H1 (cell line): ENCODE measurements at regions not wholly inside any gene's neighbourhood (a gene's known extent, or its start where the extent isn't known, plus 50 kb on each side); places are given as distances from the start of the nearest gene placed in this dataset.

Source experiments
- CTCF ChIA-PET: fragments of 300-600 bp; sonication (Branson Sonifier 250); formaldehyde crosslinking; loops from one replicate; lab custom pipeline; 2021; ENCODE audit not compliant: partially characterized antibody; lab: Charles Lee
- POLR2A ChIA-PET: fragments of 300-600 bp; sonication (Branson Sonifier 250); formaldehyde crosslinking; loops from one replicate; lab custom pipeline; 2021; ENCODE audit warnings: inconsistent platforms; ENCODE audit not compliant: partially characterized antibody; lab: Charles Lee
- DNase-seq, 2 experiments: peaks; one replicate each; pipeline versions ENCODE4 v3.0.0 to v3.0.0-alpha.2; 2010 to 2022; ENCODE audit warnings: low spot score in 2 of 2, low read depth in 1 of 2, mixed read lengths in 1 of 2
- FAIRE-seq: peaks from 2 replicates; lab custom pipeline; 2011; peaks lifted over from hg19 to GRCh38; lab: Jason Lieb, UNC
- H2AFZ ChIP-seq: 2 replicates; pipeline ENCODE4 v1.8.1; 2012; ENCODE audit warnings: low read length, inconsistent platforms
- H2AK5ac ChIP-seq: 2 replicates; pipeline ENCODE4 v1.6.1; 2013; ENCODE audit warnings: low read depth, low read length
- H2BK120ac ChIP-seq: replicated peaks from 2 replicates; pipeline ENCODE3; 2013; ENCODE audit warnings: low read depth, low read length, inconsistent platforms
- H2BK12ac ChIP-seq: 2 replicates; pipeline ENCODE4 v1.6.1; 2013; ENCODE audit warnings: low read depth, low read length
- H2BK15ac ChIP-seq: 2 replicates; pipeline ENCODE4 v1.6.1; 2013; ENCODE audit warnings: low read length
- H2BK20ac ChIP-seq: 2 replicates; pipeline ENCODE4 v1.6.1; 2013; ENCODE audit warnings: low read length
- H2BK5ac ChIP-seq: 2 replicates; pipeline ENCODE4 v1.6.1; 2013; ENCODE audit warnings: low read depth, low read length
- H3K14ac ChIP-seq: 2 replicates; pipeline ENCODE4 v1.6.1; 2013; ENCODE audit warnings: inconsistent platforms; ENCODE audit not compliant: insufficient read length
- H3K18ac ChIP-seq: 2 replicates; pipeline ENCODE4 v1.6.1; 2013; ENCODE audit warnings: low read length; ENCODE audit errors: extremely low read depth
- H3K23ac ChIP-seq: 2 replicates; pipeline ENCODE4 v1.6.1; 2013; ENCODE audit warnings: inconsistent platforms; ENCODE audit not compliant: insufficient read length
- H3K23me2 ChIP-seq: 2 replicates; pipeline ENCODE4 v1.6.1; 2013; ENCODE audit warnings: low read depth, low read length
- H3K27ac ChIP-seq: 2 replicates; pipeline ENCODE4 v1.6.1; 2011; ENCODE audit warnings: low read depth, low read length, inconsistent platforms
- H3K27me3 ChIP-seq, 4 experiments: replicated peaks in 1 of 4; 1 replicate in 1 of 4; 2 replicates in 3 of 4; pipeline versions ENCODE4 v1.6.1 to v1.8.1; 2011 to 2013; ENCODE audit warnings: low read length in 3 of 4, mild to moderate bottlenecking in 3 of 4, inconsistent platforms in 2 of 4, mixed read lengths in 2 of 4, moderate library complexity in 1 of 4; ENCODE audit not compliant: control insufficient read depth in 3 of 4, insufficient read depth in 3 of 4; ENCODE audit errors: extremely low read depth in 1 of 4
- H3K36me3 ChIP-seq, 4 experiments: 2 replicates each; pipeline versions ENCODE4 v1.6.1 to v1.8.1; 2011 to 2013; ENCODE audit warnings: mild to moderate bottlenecking in 4 of 4, low read length in 3 of 4, moderate library complexity in 2 of 4, control low read depth in 1 of 4, inconsistent platforms in 1 of 4; ENCODE audit not compliant: insufficient read depth in 4 of 4, control insufficient read depth in 2 of 4
- H3K4ac ChIP-seq: replicated peaks from 2 replicates; pipeline ENCODE3; 2013; ENCODE audit warnings: low read length, low read depth, mixed read lengths, inconsistent platforms; ENCODE audit not compliant: insufficient read length
- H3K4me1 ChIP-seq, 4 experiments: replicated peaks in 1 of 4; 1 replicate in 1 of 4; 2 replicates in 3 of 4; pipeline versions ENCODE4 v1.6.1 to v1.8.1; 2011 to 2013; ENCODE audit warnings: low read length in 3 of 4, inconsistent platforms in 2 of 4, mixed read lengths in 1 of 4; ENCODE audit not compliant: insufficient read depth in 4 of 4, control insufficient read depth in 3 of 4
- H3K4me2 ChIP-seq, 2 experiments: 2 replicates each; pipeline versions ENCODE4 v1.6.1 to v1.8.1; 2011 to 2013; ENCODE audit warnings: low read depth in 2 of 2, low read length in 2 of 2, control low read depth in 1 of 2, inconsistent platforms in 1 of 2, mild to moderate bottlenecking in 1 of 2; ENCODE audit not compliant: insufficient read depth in 1 of 2
- H3K4me3 ChIP-seq, 4 experiments: fragments of 200-600, 300-600 bp in 1 of 4; sonication (generic), shearing (Covaris generic), sonication (Bioruptor Twin) in 1 of 4; 2 replicates each; pipeline versions ENCODE4 v1.5.1 to v1.8.1; 2011 to 2016; ENCODE audit warnings: low read length in 4 of 4, low read depth in 3 of 4, control low read depth in 2 of 4, inconsistent platforms in 2 of 4, mild to moderate bottlenecking in 2 of 4, mixed read lengths in 1 of 4, moderate library complexity in 1 of 4; ENCODE audit not compliant: insufficient read depth in 2 of 4; ENCODE audit errors: extremely low read depth in 1 of 4
- H3K56ac ChIP-seq: replicated peaks from 2 replicates; pipeline ENCODE3; 2013; ENCODE audit warnings: low read depth, mild to moderate bottlenecking, mixed read lengths, low read length, inconsistent platforms; ENCODE audit not compliant: insufficient read length
- H3K79me1 ChIP-seq: 2 replicates; pipeline ENCODE4 v1.6.1; 2013; ENCODE audit warnings: low read depth, low read length, control low read depth
- H3K79me2 ChIP-seq, 2 experiments: 2 replicates each; pipeline versions ENCODE4 v1.6.1 to v1.8.1; 2012 to 2013; ENCODE audit warnings: low read length in 2 of 2, mild to moderate bottlenecking in 2 of 2, inconsistent platforms in 1 of 2; ENCODE audit not compliant: insufficient read depth in 2 of 2, control insufficient read depth in 1 of 2
- H3K9ac ChIP-seq, 4 experiments: replicated peaks in 1 of 4; 1 replicate in 1 of 4; 2 replicates in 3 of 4; pipeline versions ENCODE4 v1.6.1 to v1.8.1; 2011 to 2013; ENCODE audit warnings: low read depth in 3 of 4, low read length in 3 of 4, control low read depth in 2 of 4, mild to moderate bottlenecking in 2 of 4, moderate library complexity in 2 of 4, inconsistent platforms in 1 of 4; ENCODE audit errors: extremely low read depth in 1 of 4
- H3K9me3 ChIP-seq, 2 experiments: 2 replicates each; pipeline versions ENCODE4 v1.6.1 to v1.8.1; 2012 to 2013; ENCODE audit warnings: mild to moderate bottlenecking in 2 of 2, moderate library complexity in 2 of 2, control low read depth in 1 of 2, inconsistent platforms in 1 of 2, low read depth in 1 of 2, low read length in 1 of 2, mixed read lengths in 1 of 2; ENCODE audit not compliant: insufficient read depth in 2 of 2
- H4K20me1 ChIP-seq, 2 experiments: replicated peaks in 1 of 2; 2 replicates each; pipeline versions ENCODE3 to v1.8.1; 2011 to 2013; ENCODE audit warnings: inconsistent platforms in 2 of 2, low read length in 2 of 2, mild to moderate bottlenecking in 1 of 2; ENCODE audit not compliant: insufficient read depth in 2 of 2, control insufficient read depth in 1 of 2
- H4K5ac ChIP-seq: 2 replicates; pipeline ENCODE4 v1.6.1; 2013; ENCODE audit warnings: low read length, low read depth, mixed read lengths, inconsistent platforms; ENCODE audit not compliant: insufficient read length
- H4K8ac ChIP-seq: 2 replicates; pipeline ENCODE4 v1.8.0; 2013; ENCODE audit warnings: mild to moderate bottlenecking, moderate library complexity, low read length, inconsistent platforms; ENCODE audit not compliant: insufficient read depth; ENCODE audit errors: extremely low read depth
- H4K91ac ChIP-seq: replicated peaks from 2 replicates; pipeline ENCODE3; 2013; ENCODE audit warnings: low read length, mixed read lengths, inconsistent platforms; ENCODE audit not compliant: insufficient read length
- BRCA1 ChIP-seq: IDR thresholded peaks from 2 replicates; pipeline ENCODE4 v1.6.1; 2012; ENCODE audit warnings: low read depth, low read length, improper control_type of control experiment
- CHD1 ChIP-seq: IDR thresholded peaks from 2 replicates; pipeline ENCODE4 v1.6.1; 2012; ENCODE audit warnings: low read depth, low read length, improper control_type of control experiment
- EZH2 ChIP-seq: fragments of 200-600 bp; sonication (generic); IDR thresholded peaks from 2 replicates; pipeline ENCODE4 v1.7.1; 2012; ENCODE audit warnings: low read depth, mild to moderate bottlenecking, moderate library complexity, low read length, inconsistent platforms; ENCODE audit not compliant: severe bottlenecking
- GABPA ChIP-seq: IDR thresholded peaks from 2 replicates; pipeline ENCODE4 v1.6.1; 2011; ENCODE audit warnings: mild to moderate bottlenecking, low read length, moderate library complexity, borderline replicate concordance; ENCODE audit not compliant: insufficient read depth
- HDAC6 ChIP-seq: IDR thresholded peaks from one replicate; pipeline ENCODE4 v1.7.1; 2012; ENCODE audit warnings: low read depth, mild to moderate bottlenecking, inconsistent platforms, low read length, moderate library complexity
- NANOG ChIP-seq: IDR thresholded peaks from 2 replicates; pipeline ENCODE4 v1.6.1; 2011; ENCODE audit warnings: low read length, low read depth, mild to moderate bottlenecking, inconsistent platforms; ENCODE audit not compliant: insufficient read depth, poor library complexity, severe bottlenecking
- RNF2 ChIP-seq: fragments of 200-900, 300-1000 bp; sonication (generic); IDR thresholded peaks from 2 replicates; pipeline ENCODE4 v1.7.1; 2016; ENCODE audit warnings: borderline replicate concordance, low read depth, mild to moderate bottlenecking, antibody characterized with exemption, low read length; ENCODE audit not compliant: poor library complexity, severe bottlenecking; ENCODE audit errors: missing control alignments
- SIN3A ChIP-seq, 2 experiments: IDR thresholded peaks in 1 of 2; conservative IDR thresholded peaks in 1 of 2; 2 replicates each; pipeline ENCODE4 v1.6.1; 2011 to 2012; ENCODE audit warnings: low read length in 2 of 2, improper control_type of control experiment in 1 of 2, low read depth in 1 of 2, mild to moderate bottlenecking in 1 of 2
- TEAD4 ChIP-seq: IDR thresholded peaks from 2 replicates; pipeline ENCODE4 v1.6.1; 2012; ENCODE audit warnings: low read depth, low read length, inconsistent platforms, mixed read lengths
- WGBS, 2 experiments: shearing (Covaris generic) in 1 of 2; methylation state at CpG; one replicate each; pipeline versions ENCODE4 v1.1.6 to v1.1.7; 2013 to 2015; ENCODE audit warnings: low lambda C conversion rate in 2 of 2, mixed read lengths in 2 of 2, inconsistent platforms in 1 of 2, low coverage in 1 of 2, missing lambda C conversion rate in 1 of 2; ENCODE audit not compliant: insufficient replicate concordance in 2 of 2, insufficient coverage in 1 of 2, insufficient read length in 1 of 2; ENCODE audit errors: extremely low coverage in 1 of 2, missing lambda C conversion rate in 1 of 2; 5-methylcytosine and 5-hydroxymethylcytosine counted together
- TF ChIP-seq, protein P1 (sequence below): IDR thresholded peaks from 2 replicates; pipeline ENCODE4 v1.6.1; 2011; ENCODE audit warnings: low read depth, mild to moderate bottlenecking, low read length; ENCODE audit not compliant: insufficient read depth
- TF ChIP-seq, protein P2 (sequence below): IDR thresholded peaks from 2 replicates; pipeline ENCODE4 v1.6.1; 2011; ENCODE audit warnings: low read length, improper control_type of control experiment

DNA sequence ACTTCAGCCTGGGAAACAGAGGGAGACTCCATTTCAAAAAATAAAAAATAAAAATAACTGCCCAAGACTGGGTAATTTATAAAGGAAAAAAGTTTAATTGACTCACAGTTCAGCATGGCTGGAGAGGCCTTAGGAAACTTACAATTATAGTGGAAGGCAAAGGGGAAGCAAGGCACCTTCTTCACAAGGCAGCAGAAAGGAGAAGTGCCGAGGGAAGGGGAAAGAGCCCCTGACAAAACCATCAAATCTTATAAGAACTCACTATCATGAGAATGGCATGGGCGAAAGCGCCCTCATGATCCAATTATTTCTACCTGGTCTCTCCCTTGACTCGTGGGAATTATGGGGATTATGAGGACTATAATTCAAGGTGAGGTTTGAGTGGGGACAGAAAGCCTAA lies 95.5 kb upstream of the LGSN start:
- H3K36me3 ChIP-seq, result no peaks in the 10 kb centered on the region
- no peak overlapping the region for H3K56ac ChIP-seq
- FAIRE-seq (no peak), DNase-seq (no peak)
- no peak overlapping the region for H4K91ac ChIP-seq
- no peaks in the 10 kb centered on the region for H3K4me1 ChIP-seq
- 63% methylated on average over 4 of the region's 4 CpGs; no CpG with 5 or more reads in 1 of the 2 experiments for WGBS, 2 experiments
- no peak overlapping the region for H3K4ac ChIP-seq
- H3K9ac ChIP-seq, result no peak overlapping the region
- H3K14ac ChIP-seq, result no peak overlapping the region
- no peak overlapping the region for H3K18ac ChIP-seq
- no peak overlapping the region for H3K4me2 ChIP-seq
- H2BK120ac ChIP-seq, result no peak overlapping the region
- no peak overlapping the region for H4K8ac ChIP-seq
- no peaks in the 10 kb centered on the region for H3K27me3 ChIP-seq
- no peaks in the 10 kb centered on the region for H3K79me2 ChIP-seq
- no peak overlapping the region for H2BK12ac ChIP-seq
- H3K23ac ChIP-seq, result no peak overlapping the region
- no peak overlapping the region for H2AK5ac ChIP-seq
- no peak overlapping the region for H2AFZ ChIP-seq
- H2BK5ac ChIP-seq, result no peak overlapping the region
- H3K9me3 ChIP-seq, result no peaks in the 10 kb centered on the region; a peak in 1 of 4 replicates
- H4K20me1 ChIP-seq, result no peaks in the 10 kb centered on the region
- no peak overlapping the region for H3K4me3 ChIP-seq
- ChIA-PET POLR2A (no interaction called here), CTCF (interaction anchor here (0.7 kb wide), 1 partner anchor 31 kb away, joined by 3 read pairs; no protein-coding TSS in a partner anchor)
- no peak overlapping the region for H2BK15ac ChIP-seq
- H2BK20ac ChIP-seq, result no peak overlapping the region
- H3K23me2 ChIP-seq, result no peaks in the 10 kb centered on the region; the same call in 1 of the 2 replicates
- no peak overlapping the region for H4K5ac ChIP-seq
- no peak overlapping the region for H3K27ac ChIP-seq
- H3K79me1 ChIP-seq, result no peaks in the 10 kb centered on the region
- TF ChIP-seq, protein P1, sequence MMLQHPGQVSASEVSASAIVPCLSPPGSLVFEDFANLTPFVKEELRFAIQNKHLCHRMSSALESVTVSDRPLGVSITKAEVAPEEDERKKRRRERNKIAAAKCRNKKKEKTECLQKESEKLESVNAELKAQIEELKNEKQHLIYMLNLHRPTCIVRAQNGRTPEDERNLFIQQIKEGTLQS, result no peak
- no peak for TF ChIP-seq HDAC6
- no peak for TF ChIP-seq BRCA1
- no peak for TF ChIP-seq RNF2
- TF ChIP-seq EZH2, result no peak
- TF ChIP-seq SIN3A (conservative IDR thresholded peaks at IDR 0.05 in 1 of 2, IDR thresholded peaks at IDR 0.05 in 1 of 2; ENCODE audit: low read depth in 1 of 2, low read length in 2 of 2), result no peak
- TF ChIP-seq CHD1, result no peak
- TF ChIP-seq, protein P2, sequence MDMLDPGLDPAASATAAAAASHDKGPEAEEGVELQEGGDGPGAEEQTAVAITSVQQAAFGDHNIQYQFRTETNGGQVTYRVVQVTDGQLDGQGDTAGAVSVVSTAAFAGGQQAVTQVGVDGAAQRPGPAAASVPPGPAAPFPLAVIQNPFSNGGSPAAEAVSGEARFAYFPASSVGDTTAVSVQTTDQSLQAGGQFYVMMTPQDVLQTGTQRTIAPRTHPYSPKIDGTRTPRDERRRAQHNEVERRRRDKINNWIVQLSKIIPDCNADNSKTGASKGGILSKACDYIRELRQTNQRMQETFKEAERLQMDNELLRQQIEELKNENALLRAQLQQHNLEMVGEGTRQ, result no peak
- TF ChIP-seq GABPA, result no peak
- TF ChIP-seq TEAD4, result no peak
- no peak for TF ChIP-seq NANOG
